ENCODE measurements at regions not wholly inside any gene's neighbourhood (a gene's known extent, or its start where the extent isn't known, plus 50 kb on each side); places are given as distances from the start of the nearest gene placed in this dataset.

DNA sequence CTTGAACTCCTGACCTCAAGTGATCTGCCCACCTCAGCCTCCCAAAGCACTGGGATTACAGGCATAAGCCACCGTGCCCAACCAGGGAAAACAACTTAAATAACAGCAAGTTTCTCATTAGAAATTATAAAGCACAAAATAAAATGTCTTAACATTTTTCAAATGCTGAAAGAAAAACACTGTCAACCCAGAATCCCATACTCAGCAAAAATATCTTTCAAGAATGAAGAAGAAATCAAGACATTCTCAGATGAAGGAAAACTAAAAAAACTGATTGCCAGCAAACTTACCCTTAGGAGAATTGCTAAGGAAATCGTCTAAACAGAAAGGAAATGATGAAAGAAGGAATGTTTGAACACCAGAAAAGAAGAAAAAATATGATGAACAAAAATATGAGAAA is 191.1 kb upstream of the NR5A2 start:
- TF ChIP-seq CTCF (IDR thresholded peaks at IDR 0.05), result no peak
- no peak for TF ChIP-seq POLR2A (IDR thresholded peaks at IDR 0.05)

Data from thyroid gland (tissue), 4 donors.